ENCODE measurements at regions not wholly inside any gene's neighbourhood (a gene's known extent, or its start where the extent isn't known, plus 50 kb on each side); places are given as distances from the start of the nearest gene placed in this dataset.

DNA sequence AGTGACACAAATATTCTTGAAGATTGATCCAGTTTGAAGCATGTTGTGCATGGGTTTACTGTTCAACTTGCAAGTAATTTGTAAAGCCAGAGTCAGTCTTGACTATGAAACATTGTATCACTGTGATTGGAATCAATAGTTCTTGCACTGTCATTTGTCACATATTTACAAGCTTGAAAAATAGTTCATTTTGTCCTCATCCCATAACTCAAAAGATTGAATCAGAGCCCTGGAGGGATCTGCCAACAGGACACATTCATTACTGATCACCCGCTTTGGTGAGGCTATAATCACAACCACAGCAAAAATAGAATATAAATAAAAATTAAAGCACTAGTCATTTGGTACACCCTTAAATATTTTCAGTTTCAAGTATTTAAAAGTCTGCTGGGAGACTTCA is 368.9 kb downstream of the WDR72 start:
- no peaks in the 10 kb centered on the region for H4K20me1 ChIP-seq (ENCODE audit: insufficient read depth, poor library complexity, severe bottlenecking)
- WGBS (ENCODE audit: low lambda C conversion rate, missing lambda C conversion rate): 96% methylated on average over 1 of the region's 1 CpG
- no peak overlapping the region for H3K27ac ChIP-seq
- no peaks in the 10 kb centered on the region for H3K27me3 ChIP-seq
- no peak overlapping the region for H3K4me2 ChIP-seq
- no peaks in the 10 kb centered on the region for H3K9me3 ChIP-seq (ENCODE audit: low read depth)
- H3K36me3 ChIP-seq (replicated peaks; ENCODE audit: insufficient read depth, low read depth): no peaks in the 10 kb centered on the region
- no peaks in the 10 kb centered on the region for H3K9me2 ChIP-seq (replicated peaks; ENCODE audit: insufficient read depth)
- no peak overlapping the region for H2AFZ ChIP-seq
- TF ChIP-seq CTCF (IDR thresholded peaks at IDR 0.05; ENCODE audit: poor library complexity) (no peak), EZH2 (IDR thresholded peaks at IDR 0.05; ENCODE audit: borderline replicate concordance) (no peak), EZH2phosphoT487 (IDR thresholded peaks at IDR 0.05; ENCODE audit: low read depth, severe bottlenecking, unreplicated experiment) (no peak)
- no peak for DNase-seq (ENCODE audit: low spot score)
- H3K79me2 ChIP-seq: no peaks in the 10 kb centered on the region
- no peak overlapping the region for H3K4me3 ChIP-seq
- H3K4me1 ChIP-seq (ENCODE audit: insufficient read depth): no peaks in the 10 kb centered on the region

- H3K4me3 ChIP-seq: no peak overlapping the region
- WGBS (ENCODE audit: low lambda C conversion rate, missing lambda C conversion rate): 91% methylated on average over 14 of the region's 15 CpGs
- H3K4me2 ChIP-seq: no peak overlapping the region
- H3K9me3 ChIP-seq (ENCODE audit: low read depth): no peaks in the 10 kb centered on the region
- H3K79me2 ChIP-seq: no peaks in the 10 kb centered on the region
- H2AFZ ChIP-seq: no peak overlapping the region
- TF ChIP-seq EZH2 (IDR thresholded peaks at IDR 0.05; ENCODE audit: borderline replicate concordance) (no peak), CTCF (IDR thresholded peaks at IDR 0.05; ENCODE audit: poor library complexity) (no peak), EZH2phosphoT487 (IDR thresholded peaks at IDR 0.05; ENCODE audit: low read depth, severe bottlenecking, unreplicated experiment) (no peak)
- no peaks in the 10 kb centered on the region for H3K9me2 ChIP-seq (replicated peaks; ENCODE audit: insufficient read depth)
- H4K20me1 ChIP-seq (ENCODE audit: insufficient read depth, poor library complexity, severe bottlenecking): no peaks in the 10 kb centered on the region
- no peaks in the 10 kb centered on the region for H3K36me3 ChIP-seq (replicated peaks; ENCODE audit: insufficient read depth, low read depth)
- DNase-seq (ENCODE audit: low spot score): no peak
- H3K4me1 ChIP-seq (ENCODE audit: insufficient read depth): no peaks in the 10 kb centered on the region
- no peaks in the 10 kb centered on the region for H3K27me3 ChIP-seq
- H3K27ac ChIP-seq: no peak overlapping the region
These were observed 370.0 kb downstream of the WDR72 start for GRCh38 chr15:53389271-53390037.

- no peak for DNase-seq (ENCODE audit: low spot score)
- Histone ChIP-seq H3K9me2 (replicated peaks; ENCODE audit: insufficient read depth) (no peaks in the 10 kb centered on the region), H3K27me3 (no peaks in the 10 kb centered on the region), H4K20me1 (ENCODE audit: insufficient read depth, poor library complexity, severe bottlenecking) (no peaks in the 10 kb centered on the region), H3K4me1 (ENCODE audit: insufficient read depth) (no peaks in the 10 kb centered on the region), H3K4me2 (no peak overlapping the region), H3K36me3 (replicated peaks; ENCODE audit: insufficient read depth, low read depth) (no peaks in the 10 kb centered on the region), H3K4me3 (no peak overlapping the region), H3K79me2 (no peaks in the 10 kb centered on the region), H2AFZ (no peak overlapping the region), H3K9me3 (ENCODE audit: low read depth) (no peaks in the 10 kb centered on the region), H3K27ac (no peak overlapping the region)
- WGBS (ENCODE audit: low lambda C conversion rate, missing lambda C conversion rate): 52% methylated on average over 3 of the region's 3 CpGs
- peak; percentile 33 for TF ChIP-seq CTCF (IDR thresholded peaks at IDR 0.05; ENCODE audit: poor library complexity)
- no peak for TF ChIP-seq EZH2phosphoT487 (IDR thresholded peaks at IDR 0.05; ENCODE audit: low read depth, severe bottlenecking, unreplicated experiment)
- TF ChIP-seq EZH2 (IDR thresholded peaks at IDR 0.05; ENCODE audit: borderline replicate concordance): no peak
These were observed 375.0 kb downstream of the WDR72 start for GRCh38 chr15:53384417-53384816.
